Keratinocyte (primary cell): ENCODE measurements at regions not wholly inside any gene's neighbourhood (a gene's known extent, or its start where the extent isn't known, plus 50 kb on each side); places are given as distances from the start of the nearest gene placed in this dataset.
"Not testable (repeated sequence)": the region's sequence is repeated elsewhere in the genome, so short reads cannot be mapped to it uniquely, and the experiment has no call there.

Experiments
- DNase-seq: peaks from one replicate; pipeline ENCODE4 v3.0.0-alpha.2; 2011; ENCODE audit warnings: low read depth, missing footprints, low spot score
- FAIRE-seq: peaks from 2 replicates; lab custom pipeline; 2011; peaks lifted over from hg19 to GRCh38; lab: Jason Lieb, UNC
- H2AFZ ChIP-seq: 2 replicates; pipeline ENCODE4 v1.6.0; 2012; ENCODE audit warnings: low read length, control low read depth, inconsistent platforms; ENCODE audit not compliant: control insufficient read depth
- H3K27ac ChIP-seq: 2 replicates; pipeline ENCODE4 v1.5.1; 2011; ENCODE audit warnings: low read length; ENCODE audit not compliant: control insufficient read depth, insufficient read depth
- H3K27me3 ChIP-seq: 3 replicates; pipeline ENCODE4 v1.6.0; 2011; ENCODE audit warnings: low read length; ENCODE audit not compliant: control insufficient read depth, insufficient read depth; ENCODE audit errors: extremely low read depth
- H3K36me3 ChIP-seq, 2 experiments: 2 replicates in 1 of 2; 3 replicates in 1 of 2; pipeline ENCODE4 v1.5.1; 2011; ENCODE audit warnings: low read length in 2 of 2, mild to moderate bottlenecking in 1 of 2; ENCODE audit not compliant: control insufficient read depth in 2 of 2, insufficient read depth in 2 of 2; ENCODE audit errors: extremely low read depth in 1 of 2
- H3K4me1 ChIP-seq: 3 replicates; pipeline ENCODE4 v1.5.1; 2011; ENCODE audit warnings: low read length; ENCODE audit not compliant: control insufficient read depth, insufficient read depth; ENCODE audit errors: extremely low read depth
- H3K4me2 ChIP-seq: 3 replicates; pipeline ENCODE4 v1.6.0; 2011; ENCODE audit warnings: low read depth, low read length; ENCODE audit not compliant: control insufficient read depth, insufficient read depth; ENCODE audit errors: extremely low read depth
- H3K4me3 ChIP-seq, 3 experiments: fragments of 200-600 bp in 1 of 3; sonication (generic) in 1 of 3; 2 replicates in 2 of 3; 3 replicates in 1 of 3; pipeline ENCODE4 v1.5.1; 2011 to 2016; ENCODE audit warnings: low read length in 3 of 3, mild to moderate bottlenecking in 3 of 3, control low read depth in 2 of 3, inconsistent platforms in 1 of 3, low read depth in 1 of 3, mixed read lengths in 1 of 3, mixed run types in 1 of 3, moderate library complexity in 1 of 3; ENCODE audit not compliant: control insufficient read depth in 2 of 3, insufficient read depth in 2 of 3; ENCODE audit errors: extremely low read depth in 1 of 3
- H3K79me2 ChIP-seq: 2 replicates; pipeline ENCODE4 v1.6.0; 2012; ENCODE audit warnings: low read length; ENCODE audit not compliant: control insufficient read depth, insufficient read depth
- H3K9ac ChIP-seq: 3 replicates; pipeline ENCODE4 v1.6.0; 2011; ENCODE audit warnings: low read length; ENCODE audit not compliant: control insufficient read depth, insufficient read depth; ENCODE audit errors: extremely low read depth
- H3K9me1 ChIP-seq: 3 replicates; pipeline ENCODE4 v1.6.0; 2011; ENCODE audit warnings: low read length; ENCODE audit not compliant: control insufficient read depth, insufficient read depth; ENCODE audit errors: extremely low read depth
- H3K9me3 ChIP-seq: 2 replicates; pipeline ENCODE4 v1.5.1; 2012; ENCODE audit warnings: low read depth, low read length; ENCODE audit not compliant: control insufficient read depth
- H4K20me1 ChIP-seq: 3 replicates; pipeline ENCODE4 v1.6.0; 2011; ENCODE audit warnings: low read length; ENCODE audit not compliant: control insufficient read depth, insufficient read depth; ENCODE audit errors: extremely low read depth
- EZH2 ChIP-seq: IDR thresholded peaks from one replicate; pipeline ENCODE4 v1.6.1; 2012; ENCODE audit warnings: inconsistent platforms, mild to moderate bottlenecking, low read length, moderate library complexity
- dilution Hi-C: fragments of 300-500 bp; cut with MboI; formaldehyde crosslinking; loops from one replicate; pipeline ENCODE4 v1.7.0; 2020; ENCODE audit warnings: low sequenced_read_pairs; ENCODE audit not compliant: extremely low pct_ligation_motif_present
- TF ChIP-seq, protein P1 (sequence below), 3 experiments: IDR thresholded peaks in 1 of 3; conservative IDR thresholded peaks in 1 of 3; optimal IDR thresholded peaks in 1 of 3; 2 replicates in 2 of 3; 3 replicates in 1 of 3; pipeline versions ENCODE3 to v1.5.1; 2011; ENCODE audit warnings: low read length in 3 of 3, mild to moderate bottlenecking in 3 of 3, moderate library complexity in 2 of 3, control low read depth in 1 of 3, inconsistent platforms in 1 of 3; ENCODE audit not compliant: insufficient read depth in 2 of 3; ENCODE audit errors: extremely low read depth in 1 of 3

DNA sequence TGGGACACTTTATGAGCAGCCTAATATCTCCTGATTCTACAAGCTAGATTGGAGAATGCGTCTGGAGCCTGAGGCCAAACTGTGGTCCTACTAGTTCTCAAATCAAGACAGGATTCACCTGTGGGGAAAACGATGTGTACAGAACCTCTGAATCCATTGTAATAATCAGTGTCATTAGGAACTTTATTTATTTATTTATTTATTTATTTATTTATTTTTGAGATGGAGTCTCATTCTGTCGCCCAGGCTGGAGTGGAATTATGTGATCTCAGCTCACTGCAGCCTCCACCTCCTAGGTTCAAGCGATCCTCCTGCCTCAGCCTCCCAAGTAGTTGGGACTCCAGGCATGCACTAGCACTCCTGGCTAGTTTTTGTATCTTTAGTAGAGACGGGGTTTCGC is 52.6 kb upstream of the KIF26B start:
- H3K4me1 ChIP-seq, H3K4me3 ChIP-seq, dilution Hi-C loops, H3K36me3 ChIP-seq, DNase-seq, H4K20me1 ChIP-seq, H3K27me3 ChIP-seq, H3K9me3 ChIP-seq, H3K4me2 ChIP-seq, H2AFZ ChIP-seq, FAIRE-seq, H3K9ac ChIP-seq, H3K79me2 ChIP-seq, H3K27ac ChIP-seq, H3K9me1 ChIP-seq: not testable (repeated sequence)

DNA sequence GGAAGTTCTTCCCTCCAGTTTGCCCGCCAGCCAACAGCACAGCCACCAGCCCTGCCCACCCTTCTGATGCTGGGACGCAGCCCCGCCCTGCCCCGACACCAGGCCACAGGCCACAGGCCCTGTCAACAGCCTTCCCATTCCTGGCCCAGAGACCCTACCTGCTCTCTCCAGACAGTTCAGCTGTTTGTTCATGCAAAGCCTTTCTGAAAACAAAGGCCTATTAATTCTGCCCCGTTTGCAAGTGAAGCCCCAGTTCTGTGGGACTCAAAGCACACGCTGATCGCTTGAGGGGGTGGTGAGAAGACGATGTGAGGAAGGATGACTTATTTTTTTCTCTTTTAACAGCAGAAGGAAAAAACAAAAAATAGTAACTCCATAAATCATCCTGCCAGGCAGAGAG is 55.4 kb upstream of the KIF26B start:
- Histone ChIP-seq H3K36me3 (no peaks in the 10 kb centered on the region), H3K27me3 (no peaks in the 10 kb centered on the region), H4K20me1 (no peaks in the 10 kb centered on the region), H3K27ac (no peak overlapping the region), H3K9me3 (no peaks in the 10 kb centered on the region), H3K9ac (no peak overlapping the region), H3K4me3 (no peak overlapping the region), H3K4me2 (no peak overlapping the region), H2AFZ (no peak overlapping the region), H3K4me1 (no peaks in the 10 kb centered on the region), H3K79me2 (no peaks in the 10 kb centered on the region), H3K9me1 (no peaks in the 10 kb centered on the region)
- TF ChIP-seq EZH2 = no peak
- TF ChIP-seq, protein P1, sequence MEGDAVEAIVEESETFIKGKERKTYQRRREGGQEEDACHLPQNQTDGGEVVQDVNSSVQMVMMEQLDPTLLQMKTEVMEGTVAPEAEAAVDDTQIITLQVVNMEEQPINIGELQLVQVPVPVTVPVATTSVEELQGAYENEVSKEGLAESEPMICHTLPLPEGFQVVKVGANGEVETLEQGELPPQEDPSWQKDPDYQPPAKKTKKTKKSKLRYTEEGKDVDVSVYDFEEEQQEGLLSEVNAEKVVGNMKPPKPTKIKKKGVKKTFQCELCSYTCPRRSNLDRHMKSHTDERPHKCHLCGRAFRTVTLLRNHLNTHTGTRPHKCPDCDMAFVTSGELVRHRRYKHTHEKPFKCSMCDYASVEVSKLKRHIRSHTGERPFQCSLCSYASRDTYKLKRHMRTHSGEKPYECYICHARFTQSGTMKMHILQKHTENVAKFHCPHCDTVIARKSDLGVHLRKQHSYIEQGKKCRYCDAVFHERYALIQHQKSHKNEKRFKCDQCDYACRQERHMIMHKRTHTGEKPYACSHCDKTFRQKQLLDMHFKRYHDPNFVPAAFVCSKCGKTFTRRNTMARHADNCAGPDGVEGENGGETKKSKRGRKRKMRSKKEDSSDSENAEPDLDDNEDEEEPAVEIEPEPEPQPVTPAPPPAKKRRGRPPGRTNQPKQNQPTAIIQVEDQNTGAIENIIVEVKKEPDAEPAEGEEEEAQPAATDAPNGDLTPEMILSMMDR (optimal IDR thresholded peaks at IDR 0.05 in 1 of 3, IDR thresholded peaks at IDR 0.05 in 1 of 3, conservative IDR thresholded peaks at IDR 0.05 in 1 of 3; ENCODE audit: extremely low read depth in 1 of 3, insufficient read depth in 2 of 3, low read length in 3 of 3) = no peak
- FAIRE-seq (no peak), DNase-seq (no peak)
- dilution Hi-C loops = no loop called here

DNA sequence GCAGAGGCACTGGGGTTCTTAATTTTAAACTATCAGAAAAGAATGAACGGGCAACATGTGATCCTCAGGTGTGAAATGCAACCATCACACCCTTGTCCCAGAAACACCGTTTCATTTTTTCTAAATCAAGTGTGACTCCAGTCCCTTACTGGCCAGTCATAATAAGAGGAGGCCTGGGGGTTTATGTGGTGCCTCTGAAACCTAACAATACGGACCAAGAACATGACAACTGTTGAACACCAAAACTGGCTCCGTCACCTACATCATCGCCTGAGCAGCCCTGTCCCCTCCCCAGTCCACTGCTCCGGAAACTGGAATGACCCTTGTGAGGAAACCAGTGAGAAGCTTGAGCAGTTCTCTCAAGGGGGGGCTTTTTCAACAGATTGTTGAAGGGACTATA is 55.9 kb upstream of the KIF26B start:
- Histone ChIP-seq H4K20me1 (no peaks in the 10 kb centered on the region), H3K27me3 (no peaks in the 10 kb centered on the region), H3K36me3 (no peaks in the 10 kb centered on the region), H3K27ac (no peak overlapping the region), H3K4me2 (no peak overlapping the region), H3K9me1 (no peaks in the 10 kb centered on the region), H2AFZ (no peak overlapping the region), H3K4me1 (no peaks in the 10 kb centered on the region), H3K4me3 (no peak overlapping the region), H3K9me3 (no peaks in the 10 kb centered on the region), H3K9ac (no peak overlapping the region), H3K79me2 (no peaks in the 10 kb centered on the region)
- dilution Hi-C loops = no loop called here
- no peak for TF ChIP-seq EZH2
- TF ChIP-seq, protein P1 (optimal IDR thresholded peaks at IDR 0.05 in 1 of 3, IDR thresholded peaks at IDR 0.05 in 1 of 3, conservative IDR thresholded peaks at IDR 0.05 in 1 of 3; ENCODE audit: extremely low read depth in 1 of 3, insufficient read depth in 2 of 3, low read length in 3 of 3) = no peak
- DNase-seq = no peak
- no peak for FAIRE-seq
